Heart right ventricle (tissue), 16 donors: ENCODE measurements at regions not wholly inside any gene's neighbourhood (a gene's known extent, or its start where the extent isn't known, plus 50 kb on each side); places are given as distances from the start of the nearest gene placed in this dataset.

Experiments
- ATAC-seq, 8 donors: fragments of 200-7000 bp; cut with Tn5 transposase; one replicate each; pipeline ENCODE4 v1.9.1; 2020; ENCODE audit warnings: mild to moderate bottlenecking in 8 of 8, moderate library complexity in 8 of 8, moderate number of reproducible peaks in 1 of 8
- DNase-seq, 2 donors: peaks; one replicate each; pipeline ENCODE4 v3.0.0-alpha.2; 2020
- H3K27ac ChIP-seq, 10 donors: fragments of 200-600 bp; sonication (generic) in 2 of 10; one replicate each; pipeline versions ENCODE4 v1.5.0 to v1.8.0; 2020 to 2022; ENCODE audit warnings: mild to moderate bottlenecking in 3 of 10
- H3K27me3 ChIP-seq, 7 donors: fragments of 200-600 bp; one replicate each; pipeline ENCODE4 v1.8.0; 2021 to 2022; ENCODE audit warnings: mild to moderate bottlenecking in 2 of 7
- H3K36me3 ChIP-seq, 9 donors: fragments of 200-600 bp; sonication (generic) in 1 of 9; one replicate each; pipeline versions ENCODE4 v1.5.0 to v1.8.0; 2020 to 2022; ENCODE audit warnings: mild to moderate bottlenecking in 2 of 9
- H3K4me1 ChIP-seq, 9 donors: fragments of 200-600 bp; sonication (generic) in 1 of 9; one replicate each; pipeline versions ENCODE4 v1.5.0 to v1.8.0; 2020 to 2022; ENCODE audit warnings: mild to moderate bottlenecking in 4 of 9
- H3K4me3 ChIP-seq, 10 donors: fragments of 200-600 bp; sonication (generic) in 2 of 10; one replicate each; pipeline versions ENCODE4 v1.5.0 to v1.8.0; 2020 to 2022; ENCODE audit warnings: mild to moderate bottlenecking in 7 of 10, moderate library complexity in 2 of 10
- H3K9me3 ChIP-seq, 11 donors: fragments of 200-600 bp in 10 of 11; sonication (generic) in 2 of 11; one replicate each; pipeline versions ENCODE4 v1.5.0 to v1.8.0; 2013 to 2022; ENCODE audit warnings: mild to moderate bottlenecking in 2 of 11, control low read depth in 1 of 11, moderate library complexity in 1 of 11
- WGBS, 2 donors: extraction: QIAGEN DNeasy Blood & Tissue Kit; methylation state at CpG; one replicate each; pipeline ENCODE4 v1.1.7; 2013; ENCODE audit warnings: inconsistent platforms in 1 of 2; 5-methylcytosine and 5-hydroxymethylcytosine counted together
- intact Hi-C, 10 donors: fragments of 100-400 bp; cut with DNase I; formaldehyde crosslinking; loops; one replicate each; pipeline versions ENCODE4 v1.11.1 to v1.14.2; 2022
- TF ChIP-seq, protein P1 (sequence below), 9 donors: fragments of 200-600 bp; sonication (generic) in 2 of 9; IDR thresholded peaks; one replicate each; pipeline versions ENCODE4 v1.5.0 to v1.8.0; 2021 to 2022; ENCODE audit warnings: antibody characterized with exemption in 9 of 9, mild to moderate bottlenecking in 5 of 9, moderate library complexity in 1 of 9
- donor health status: Arrhythmogenic right ventricular cardiomyopathy.
- donor health status: ischemic (EF 13 %, LVEDD 7.1; RV severe dilation, severe dysfunction).
- donor health status: healthy with polysubstance abuse.
- donor health status: DM: no; HTN: yes; CAD: no.
- donor health status: DM: no; HTN: no; CAD: no.
- donor health status: ischemic (EF 25% LVEDD 6.9; RV normal size, moderate dysfunction).
- donor health status: ischemic (EF 25% LVEDD 5.7; RV mildly dilated, moderate dysfunction).
- donor health status: healthy.
- donor health status: DM: yes; HTN: yes; CAD: no.
- donor health status: Ischemic cardiomyopathy.
- donor health status: ischemic (EF 35%, LVEDD 5.7; RV mildly dilated, moderate dysfunction).
- donor health status: nonischemic (EF 11% LVEDD 7.7; RV severe dilation, severe dysfunction).
- donor health status: DM: yes; HTN: yes; CAD: no.
- donor health status: PGD.
- donor health status: ischemic (EF 29% LVEDD 5.4; RV normal size, mild dysfunction).
- donor health status: nonischemic (EF 23%, LVEDD 6.1; RV moderate dilation, normal function).

GRCh38 chr6:169869301-169869700, 117.9 kb downstream of the ERMARD start:
- H3K27me3 ChIP-seq, result no peaks in the 10 kb centered on the region
- DNase-seq (no peak), ATAC-seq (no peak)
- peaks cover 0 to 6% (median 0%) of the 10 kb centered on the region in 9 donors for H3K4me1 ChIP-seq
- no peak overlapping the region for H3K27ac ChIP-seq
- H3K9me3 ChIP-seq, result peaks cover 0 to 6% (median 0%) of the 10 kb centered on the region in 11 donors
- 94% methylated on average over 11 of the region's 11 CpGs for WGBS, 2 donors
- TF ChIP-seq, protein P1, sequence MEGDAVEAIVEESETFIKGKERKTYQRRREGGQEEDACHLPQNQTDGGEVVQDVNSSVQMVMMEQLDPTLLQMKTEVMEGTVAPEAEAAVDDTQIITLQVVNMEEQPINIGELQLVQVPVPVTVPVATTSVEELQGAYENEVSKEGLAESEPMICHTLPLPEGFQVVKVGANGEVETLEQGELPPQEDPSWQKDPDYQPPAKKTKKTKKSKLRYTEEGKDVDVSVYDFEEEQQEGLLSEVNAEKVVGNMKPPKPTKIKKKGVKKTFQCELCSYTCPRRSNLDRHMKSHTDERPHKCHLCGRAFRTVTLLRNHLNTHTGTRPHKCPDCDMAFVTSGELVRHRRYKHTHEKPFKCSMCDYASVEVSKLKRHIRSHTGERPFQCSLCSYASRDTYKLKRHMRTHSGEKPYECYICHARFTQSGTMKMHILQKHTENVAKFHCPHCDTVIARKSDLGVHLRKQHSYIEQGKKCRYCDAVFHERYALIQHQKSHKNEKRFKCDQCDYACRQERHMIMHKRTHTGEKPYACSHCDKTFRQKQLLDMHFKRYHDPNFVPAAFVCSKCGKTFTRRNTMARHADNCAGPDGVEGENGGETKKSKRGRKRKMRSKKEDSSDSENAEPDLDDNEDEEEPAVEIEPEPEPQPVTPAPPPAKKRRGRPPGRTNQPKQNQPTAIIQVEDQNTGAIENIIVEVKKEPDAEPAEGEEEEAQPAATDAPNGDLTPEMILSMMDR (IDR thresholded peaks at IDR 0.05), result no peak
- H3K36me3 ChIP-seq, result no peaks in the 10 kb centered on the region
- intact Hi-C loops, result no loop called here
- H3K4me3 ChIP-seq, result no peak overlapping the region

DNA sequence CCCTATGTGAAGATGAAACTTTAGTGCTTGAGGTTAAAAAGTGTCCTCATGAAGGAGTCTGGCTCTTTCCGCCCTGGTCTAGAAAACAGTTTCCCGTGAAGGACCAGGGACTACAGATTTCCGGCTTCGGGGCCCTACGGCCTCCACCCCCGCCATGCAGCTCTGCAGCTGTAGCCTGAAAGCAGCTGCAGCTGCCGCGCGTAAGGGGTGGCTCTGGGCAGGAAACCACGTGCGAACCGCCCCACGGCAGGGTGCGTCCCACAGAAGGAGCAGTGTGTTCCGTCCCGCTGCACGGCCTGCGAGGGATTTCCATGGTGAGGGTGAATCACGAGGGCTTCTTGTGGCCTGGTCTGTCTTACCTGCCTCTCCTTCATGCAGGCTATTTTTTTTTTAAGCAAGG, 117.0 kb downstream of the ERMARD start:
- Histone ChIP-seq H3K9me3 (peaks cover 0 to 5% (median 0%) of the 10 kb centered on the region in 11 donors), H3K4me1 (peaks cover 0 to 6% (median 0%) of the 10 kb centered on the region in 9 donors), H3K27ac (peak overlapping the region in 1 of 10 donors; percentile 40), H3K36me3 (no peaks in the 10 kb centered on the region), H3K4me3 (no peak overlapping the region), H3K27me3 (no peaks in the 10 kb centered on the region)
- DNase-seq, result peak; percentile 47 to 48
- 64 to 73% methylated on average over 19 of the region's 19 CpGs for WGBS, 2 donors
- intact Hi-C loops, result no loop called here
- ATAC-seq, result peak; percentile 52 to 90 (median 72)
- TF ChIP-seq, protein P1 (IDR thresholded peaks at IDR 0.05), result no peak

- DNase-seq (no peak), ATAC-seq (no peak)
- TF ChIP-seq, protein P1 (IDR thresholded peaks at IDR 0.05), result no peak
- WGBS, 2 donors, result 90% methylated on average over 12 of the region's 12 CpGs
- no peaks in the 10 kb centered on the region for H3K27me3 ChIP-seq
- peak overlapping the region in 1 of 10 donors; percentile 40 for H3K27ac ChIP-seq
- peaks cover 0 to 10% (median 1%) of the 10 kb centered on the region in 9 donors for H3K4me1 ChIP-seq
- H3K9me3 ChIP-seq, result peaks cover 0 to 5% (median 0%) of the 10 kb centered on the region in 11 donors
- H3K36me3 ChIP-seq, result no peaks in the 10 kb centered on the region
- H3K4me3 ChIP-seq, result no peak overlapping the region
- intact Hi-C loops, result no loop called here
Measured at GRCh38 chr6:169867751-169868191, 116.3 kb downstream of the ERMARD start.

DNA sequence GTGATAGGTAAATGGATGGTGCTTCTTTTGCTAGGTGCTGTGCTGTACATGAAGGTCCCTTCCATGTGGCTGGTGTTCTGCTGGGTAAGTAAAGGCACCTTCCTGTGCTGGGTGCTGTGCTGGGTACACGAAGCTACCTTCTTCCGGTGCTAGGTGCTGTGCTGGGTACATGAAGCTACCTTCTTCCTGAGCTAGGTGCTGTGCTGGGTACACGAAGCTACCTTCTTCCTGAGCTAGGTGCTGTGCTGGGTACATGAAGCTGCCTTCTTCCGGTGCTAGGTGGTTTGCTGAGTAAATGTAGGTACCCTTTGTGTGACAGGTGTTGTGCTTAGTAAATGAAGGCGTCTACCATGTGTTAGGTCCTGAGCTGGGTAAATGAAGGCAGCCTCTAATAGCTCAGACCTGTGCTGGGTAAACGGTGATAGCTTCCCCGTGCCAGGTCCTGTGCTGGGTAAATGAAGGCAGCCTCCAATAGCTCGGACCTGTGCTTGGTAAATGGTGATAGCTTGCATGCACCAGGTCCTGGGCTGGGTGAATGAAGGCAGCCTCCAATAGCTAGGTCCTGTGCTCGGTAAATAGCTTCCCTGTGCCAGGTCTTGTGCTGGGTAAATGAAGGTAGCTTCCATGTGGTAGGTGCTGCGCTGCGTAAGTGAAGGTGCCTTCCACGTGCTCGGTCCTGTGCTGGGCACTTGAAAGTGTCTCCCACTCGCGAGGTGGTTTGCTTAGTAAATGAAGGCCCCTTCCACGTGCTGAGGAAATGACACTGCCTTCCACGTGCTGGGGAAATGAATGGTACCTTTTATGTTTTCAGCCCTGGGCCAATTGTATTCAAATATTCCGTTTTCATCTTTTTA, 115.5 kb downstream of the ERMARD start:
- intact Hi-C loops, result no loop called here
- no peak for DNase-seq
- TF ChIP-seq, protein P1 (IDR thresholded peaks at IDR 0.05), result no peak
- Histone ChIP-seq H3K4me1 (peaks cover 0 to 19% (median 4%) of the 10 kb centered on the region in 9 donors), H3K36me3 (no peaks in the 10 kb centered on the region), H3K27me3 (no peaks in the 10 kb centered on the region), H3K9me3 (peaks cover 0 to 5% (median 0%) of the 10 kb centered on the region in 11 donors), H3K4me3 (no peak overlapping the region), H3K27ac (no peak overlapping the region)
- ATAC-seq, result no peak
- 84 to 85% methylated on average over 18 of the region's 18 CpGs for WGBS, 2 donors
